Panc1 (cell line): ENCODE measurements at regions not wholly inside any gene's neighbourhood (a gene's known extent, or its start where the extent isn't known, plus 50 kb on each side); places are given as distances from the start of the nearest gene placed in this dataset.
"Not testable (repeated sequence)": the region's sequence is repeated elsewhere in the genome, so short reads cannot be mapped to it uniquely, and the experiment has no call there.

Experiments
- ATAC-seq: fragments of 200-7000 bp; cut with Tn5 transposase; 2 replicates; pipeline ENCODE4 v1.9.1; 2020; ENCODE audit warnings: mild to moderate bottlenecking, moderate library complexity
- BruUV-seq: library from RNA; stranded (reverse); fragments of 400-500 nt; replicated peaks from 2 replicates; lab custom pipeline; 2021; lab: Mats Ljungman, UMichigan
- CTCF ChIA-PET: fragments of 300-600 bp; sonication (Branson Sonifier 250); formaldehyde crosslinking; loops from one replicate; lab custom pipeline; 2022; ENCODE audit warnings: antibody characterized with exemption; lab: Charles Lee
- POLR2A ChIA-PET: fragments of 300-600 bp; sonication (Branson Sonifier 250); formaldehyde crosslinking; loops from one replicate; lab custom pipeline; 2022; ENCODE audit warnings: antibody characterized with exemption; lab: Charles Lee
- DNase-seq: peaks from one replicate; pipeline ENCODE4 v3.0.0-alpha.2; 2010; ENCODE audit warnings: low read depth, low spot score
- H3K27ac ChIP-seq: 2 replicates; pipeline ENCODE4 v1.5.1; 2011; ENCODE audit warnings: mild to moderate bottlenecking, low read length, inconsistent platforms
- H3K27me3 ChIP-seq: fragments of 200-500 bp; sonication (Bioruptor generic); 2 replicates; pipeline ENCODE4 v1.6.0; 2014; ENCODE audit warnings: low read length, inconsistent platforms; ENCODE audit not compliant: control insufficient read depth, insufficient read depth
- H3K36me3 ChIP-seq: fragments of 200-500 bp; sonication (Bioruptor generic); 2 replicates; pipeline ENCODE4 v1.5.1; 2014; ENCODE audit warnings: inconsistent platforms, mild to moderate bottlenecking, low read length, moderate library complexity; ENCODE audit not compliant: control insufficient read depth, insufficient read depth
- H3K4me1 ChIP-seq: 2 replicates; pipeline ENCODE4 v1.5.1; 2011; ENCODE audit warnings: inconsistent platforms, mild to moderate bottlenecking, low read length, moderate library complexity; ENCODE audit not compliant: control insufficient read depth, insufficient read depth
- H3K4me3 ChIP-seq, 2 experiments: 2 replicates each; pipeline ENCODE4 v1.5.1; 2011 to 2012; ENCODE audit warnings: low read depth in 2 of 2, low read length in 2 of 2, mild to moderate bottlenecking in 2 of 2, inconsistent platforms in 1 of 2, moderate library complexity in 1 of 2
- H3K9me3 ChIP-seq: fragments of 200-500 bp; sonication (Bioruptor generic); 2 replicates; pipeline ENCODE4 v1.5.1; 2014; ENCODE audit warnings: low read depth, mild to moderate bottlenecking, inconsistent platforms, low read length, moderate library complexity; ENCODE audit not compliant: control insufficient read depth, insufficient read depth
- POLR2AphosphoS5 ChIP-seq: IDR thresholded peaks from 2 replicates; pipeline ENCODE4 v1.6.1; 2012; ENCODE audit warnings: mild to moderate bottlenecking, low read depth, low read length, moderate library complexity
- SIN3A ChIP-seq: IDR thresholded peaks from 2 replicates; pipeline ENCODE4 v1.6.1; 2012; ENCODE audit warnings: low read depth, mild to moderate bottlenecking, low read length, moderate library complexity, borderline replicate concordance; ENCODE audit not compliant: insufficient read depth
- TCF7L2 ChIP-seq: IDR thresholded peaks from 2 replicates; pipeline ENCODE4 v1.6.1; 2011; ENCODE audit warnings: mild to moderate bottlenecking, low read depth, low read length, inconsistent platforms
- in situ Hi-C: cut with HindIII; loops from 2 replicates; pipeline ENCODE4 v1.10.0; 2016; ENCODE audit warnings: low sequenced_read_pairs, low pct_unique_long_range_greater_than_20kb
- intact Hi-C: fragments of 100-400 bp; cut with micrococcal nuclease; formaldehyde crosslinking; loops from one replicate; pipeline ENCODE4 v1.10.0; 2022; ENCODE audit not compliant: unreplicated experiment
- TF ChIP-seq, protein P1 (sequence below), 2 experiments: IDR thresholded peaks; 2 replicates each; pipeline ENCODE4 v1.6.1; 2011 to 2012; ENCODE audit warnings: low read depth in 2 of 2, control low read depth in 1 of 2, low read length in 1 of 2, mild to moderate bottlenecking in 1 of 2, moderate library complexity in 1 of 2; ENCODE audit not compliant: insufficient read depth in 1 of 2
- TF ChIP-seq, protein P2 (sequence below): fragments of 450-650 bp; IDR thresholded peaks from 2 replicates; pipeline ENCODE4 v1.5.1; 2017; ENCODE audit warnings: mild to moderate bottlenecking

DNA sequence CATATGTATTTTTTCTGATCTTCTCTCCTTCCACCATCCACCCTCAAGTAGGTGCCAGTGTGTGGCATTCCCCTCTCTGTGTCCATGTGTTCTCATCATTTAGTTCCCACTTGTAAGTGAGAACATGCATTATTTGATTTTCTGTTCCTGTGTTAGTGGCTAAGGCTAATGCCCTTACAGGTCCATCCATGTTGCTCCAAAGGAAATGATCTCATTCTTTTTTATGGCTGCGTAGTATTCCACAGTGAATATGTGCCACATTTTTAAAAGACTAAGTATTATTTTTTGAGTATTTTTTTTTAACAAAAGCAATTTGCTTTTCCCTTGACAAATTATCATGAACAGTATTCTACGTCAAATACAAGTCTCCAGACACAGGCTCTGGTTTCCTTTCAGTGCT lies 86.4 kb upstream of the ZNF746 start:
- H3K4me3 ChIP-seq: no peak overlapping the region
- CTCF ChIA-PET: interaction anchor here (0.6 kb wide), 1 partner anchor 176 kb away, joined by 3 read pairs; no protein-coding TSS in a partner anchor
- intact Hi-C loops (no loop called here), in situ Hi-C loops (no loop called here)
- POLR2A ChIA-PET: no interaction called here
- no peak for TF ChIP-seq SIN3A
- TF ChIP-seq, protein P1, sequence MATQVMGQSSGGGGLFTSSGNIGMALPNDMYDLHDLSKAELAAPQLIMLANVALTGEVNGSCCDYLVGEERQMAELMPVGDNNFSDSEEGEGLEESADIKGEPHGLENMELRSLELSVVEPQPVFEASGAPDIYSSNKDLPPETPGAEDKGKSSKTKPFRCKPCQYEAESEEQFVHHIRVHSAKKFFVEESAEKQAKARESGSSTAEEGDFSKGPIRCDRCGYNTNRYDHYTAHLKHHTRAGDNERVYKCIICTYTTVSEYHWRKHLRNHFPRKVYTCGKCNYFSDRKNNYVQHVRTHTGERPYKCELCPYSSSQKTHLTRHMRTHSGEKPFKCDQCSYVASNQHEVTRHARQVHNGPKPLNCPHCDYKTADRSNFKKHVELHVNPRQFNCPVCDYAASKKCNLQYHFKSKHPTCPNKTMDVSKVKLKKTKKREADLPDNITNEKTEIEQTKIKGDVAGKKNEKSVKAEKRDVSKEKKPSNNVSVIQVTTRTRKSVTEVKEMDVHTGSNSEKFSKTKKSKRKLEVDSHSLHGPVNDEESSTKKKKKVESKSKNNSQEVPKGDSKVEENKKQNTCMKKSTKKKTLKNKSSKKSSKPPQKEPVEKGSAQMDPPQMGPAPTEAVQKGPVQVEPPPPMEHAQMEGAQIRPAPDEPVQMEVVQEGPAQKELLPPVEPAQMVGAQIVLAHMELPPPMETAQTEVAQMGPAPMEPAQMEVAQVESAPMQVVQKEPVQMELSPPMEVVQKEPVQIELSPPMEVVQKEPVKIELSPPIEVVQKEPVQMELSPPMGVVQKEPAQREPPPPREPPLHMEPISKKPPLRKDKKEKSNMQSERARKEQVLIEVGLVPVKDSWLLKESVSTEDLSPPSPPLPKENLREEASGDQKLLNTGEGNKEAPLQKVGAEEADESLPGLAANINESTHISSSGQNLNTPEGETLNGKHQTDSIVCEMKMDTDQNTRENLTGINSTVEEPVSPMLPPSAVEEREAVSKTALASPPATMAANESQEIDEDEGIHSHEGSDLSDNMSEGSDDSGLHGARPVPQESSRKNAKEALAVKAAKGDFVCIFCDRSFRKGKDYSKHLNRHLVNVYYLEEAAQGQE (IDR thresholded peaks at IDR 0.05; ENCODE audit: insufficient read depth in 1 of 2, low read depth in 2 of 2, low read length in 1 of 2): no peak
- no peak for TF ChIP-seq POLR2AphosphoS5
- TF ChIP-seq, protein P2, sequence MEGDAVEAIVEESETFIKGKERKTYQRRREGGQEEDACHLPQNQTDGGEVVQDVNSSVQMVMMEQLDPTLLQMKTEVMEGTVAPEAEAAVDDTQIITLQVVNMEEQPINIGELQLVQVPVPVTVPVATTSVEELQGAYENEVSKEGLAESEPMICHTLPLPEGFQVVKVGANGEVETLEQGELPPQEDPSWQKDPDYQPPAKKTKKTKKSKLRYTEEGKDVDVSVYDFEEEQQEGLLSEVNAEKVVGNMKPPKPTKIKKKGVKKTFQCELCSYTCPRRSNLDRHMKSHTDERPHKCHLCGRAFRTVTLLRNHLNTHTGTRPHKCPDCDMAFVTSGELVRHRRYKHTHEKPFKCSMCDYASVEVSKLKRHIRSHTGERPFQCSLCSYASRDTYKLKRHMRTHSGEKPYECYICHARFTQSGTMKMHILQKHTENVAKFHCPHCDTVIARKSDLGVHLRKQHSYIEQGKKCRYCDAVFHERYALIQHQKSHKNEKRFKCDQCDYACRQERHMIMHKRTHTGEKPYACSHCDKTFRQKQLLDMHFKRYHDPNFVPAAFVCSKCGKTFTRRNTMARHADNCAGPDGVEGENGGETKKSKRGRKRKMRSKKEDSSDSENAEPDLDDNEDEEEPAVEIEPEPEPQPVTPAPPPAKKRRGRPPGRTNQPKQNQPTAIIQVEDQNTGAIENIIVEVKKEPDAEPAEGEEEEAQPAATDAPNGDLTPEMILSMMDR: no peak
- no peak for DNase-seq
- H3K9me3 ChIP-seq: peaks cover 6% of the 10 kb centered on the region; the same call in 1 of the 2 replicates
- H3K27me3 ChIP-seq: no peaks in the 10 kb centered on the region
- no peaks in the 10 kb centered on the region; the same call in none of the 2 replicates for H3K36me3 ChIP-seq
- no peak for ATAC-seq
- no peak overlapping the region for H3K27ac ChIP-seq
- no TSS peak for BruUV-seq
- no peaks in the 10 kb centered on the region for H3K4me1 ChIP-seq

DNA sequence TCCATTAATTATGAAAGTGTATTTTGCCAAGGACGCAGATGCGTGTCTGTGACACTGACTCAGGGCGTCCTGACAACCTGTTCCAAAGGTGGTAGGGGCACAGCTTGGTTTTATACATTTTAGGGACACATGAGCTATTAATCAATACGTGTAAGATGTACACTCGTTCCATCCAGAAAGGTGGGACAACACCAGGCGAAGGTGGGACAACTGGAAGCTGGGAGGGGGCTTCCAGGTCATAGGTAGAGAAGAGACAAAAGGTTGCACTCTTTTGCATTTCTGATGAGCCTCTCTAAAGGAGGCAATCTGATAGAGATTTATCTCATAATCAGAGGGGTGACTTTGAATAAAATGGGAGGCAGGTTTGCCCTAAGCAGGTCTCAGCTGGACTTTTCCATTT lies 82.7 kb upstream of the ZNF746 start:
- no peak for DNase-seq
- no peaks in the 10 kb centered on the region for H3K4me1 ChIP-seq
- H3K27ac ChIP-seq: no peak overlapping the region
- H3K27me3 ChIP-seq: no peaks in the 10 kb centered on the region
- no peak overlapping the region for H3K4me3 ChIP-seq
- intact Hi-C loops (no loop called here), in situ Hi-C loops (no loop called here)
- no TSS peak for BruUV-seq
- POLR2A ChIA-PET: no interaction called here
- CTCF ChIA-PET: no interaction called here
- peaks cover 6% of the 10 kb centered on the region; the same call in 1 of the 2 replicates for H3K9me3 ChIP-seq
- ATAC-seq: no peak
- no peak for TF ChIP-seq POLR2AphosphoS5
- TF ChIP-seq, protein P2: no peak
- TF ChIP-seq, protein P1 (IDR thresholded peaks at IDR 0.05; ENCODE audit: insufficient read depth in 1 of 2, low read depth in 2 of 2, low read length in 1 of 2): no peak
- TF ChIP-seq TCF7L2: no peak
- TF ChIP-seq SIN3A: no peak
- no peaks in the 10 kb centered on the region for H3K36me3 ChIP-seq

DNA sequence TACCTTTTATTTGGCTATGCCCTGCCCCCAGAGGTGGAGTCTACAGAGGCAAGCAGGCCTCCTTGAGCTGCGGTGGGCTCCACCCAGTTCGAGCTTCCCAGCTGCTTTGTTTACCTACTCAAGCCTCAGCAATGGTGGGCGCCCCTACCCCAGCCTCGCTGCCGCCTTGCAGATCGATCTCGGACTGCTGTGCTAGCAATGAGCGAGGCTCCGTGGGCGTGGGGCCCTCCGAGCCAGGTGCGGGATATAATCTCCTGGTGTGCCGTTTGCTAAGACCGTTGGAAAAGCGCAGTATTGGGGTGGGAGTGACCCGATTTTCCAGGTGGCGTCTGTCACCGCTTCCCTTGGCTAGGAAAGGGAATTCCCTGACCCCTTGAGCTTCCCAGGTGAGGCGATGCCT lies 81.8 kb upstream of the ZNF746 start:
- H3K9me3 ChIP-seq, H3K4me3 ChIP-seq, CTCF ChIA-PET, H3K4me1 ChIP-seq, POLR2A ChIA-PET, in situ Hi-C loops, DNase-seq, ATAC-seq, intact Hi-C loops, BruUV-seq, H3K27ac ChIP-seq, H3K36me3 ChIP-seq, H3K27me3 ChIP-seq: not testable (repeated sequence)

DNA sequence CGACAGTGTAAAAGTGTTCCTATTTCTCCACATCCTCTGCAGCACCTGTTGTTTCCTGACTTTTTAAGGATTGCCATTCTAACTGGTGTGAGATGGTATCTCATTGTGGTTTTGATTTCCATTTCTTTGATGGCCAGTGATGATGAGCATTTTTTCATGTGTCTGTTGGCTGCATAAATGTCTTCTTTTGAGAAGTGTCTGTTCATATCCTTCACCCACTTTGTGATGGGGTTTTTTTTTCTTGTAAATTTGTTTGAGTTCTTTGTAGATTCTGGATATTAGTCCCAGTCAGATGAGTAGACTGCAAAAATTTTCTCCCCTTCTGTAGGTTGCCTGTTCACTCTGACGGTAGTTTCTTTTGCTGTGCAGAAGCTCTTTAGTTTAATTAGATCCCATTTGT lies 76.8 kb upstream of the ZNF746 start:
- in situ Hi-C loops, H3K4me1 ChIP-seq, H3K4me3 ChIP-seq, DNase-seq, H3K27me3 ChIP-seq, POLR2A ChIA-PET, intact Hi-C loops, H3K9me3 ChIP-seq, H3K27ac ChIP-seq, CTCF ChIA-PET, ATAC-seq, BruUV-seq, H3K36me3 ChIP-seq: not testable (repeated sequence)
